ENCODE measurements at regions not wholly inside any gene's neighbourhood (a gene's known extent, or its start where the extent isn't known, plus 50 kb on each side); places are given as distances from the start of the nearest gene placed in this dataset.

DNA sequence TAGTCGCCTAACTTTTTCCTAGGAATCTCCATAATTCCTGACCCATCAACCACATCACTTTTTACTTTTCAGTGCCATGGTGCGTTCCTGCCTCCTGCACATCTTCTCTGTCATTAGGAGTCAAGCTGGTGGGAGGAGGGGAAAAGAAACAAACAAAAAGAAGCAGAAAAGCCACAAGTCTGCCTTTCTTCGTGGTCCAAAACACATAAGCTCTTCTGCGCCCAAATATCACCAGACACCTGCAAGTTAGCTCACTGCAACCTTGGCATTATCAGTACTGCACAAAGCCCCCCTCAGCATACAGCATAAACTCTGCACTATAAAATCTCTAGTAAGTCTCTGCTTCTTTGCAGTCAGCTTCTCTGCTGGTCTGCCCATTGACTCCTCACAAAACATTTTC lies 295.3 kb downstream of the HS3ST3B1 start:
- Histone ChIP-seq H2AK5ac (ENCODE audit: low read length) (no peak overlapping the region), H4K5ac (ENCODE audit: low read length) (no peak overlapping the region), H2BK120ac (ENCODE audit: low read depth, low read length) (no peak overlapping the region), H3K27ac (ENCODE audit: low read depth, low read length) (no peak overlapping the region), H3K4me2 (ENCODE audit: low read length) (no peak overlapping the region), H4K8ac (ENCODE audit: low read depth, low read length) (no peak overlapping the region), H3K36me3 (ENCODE audit: control insufficient read depth, insufficient read depth, low read length) (no peaks in the 10 kb centered on the region), H3K79me1 (ENCODE audit: low read length) (no peaks in the 10 kb centered on the region), H3K4me3 (ENCODE audit: low read length) (no peak overlapping the region), H3K18ac (ENCODE audit: low read length) (no peak overlapping the region), H3K56ac (ENCODE audit: low read length) (no peak overlapping the region), H3K4ac (ENCODE audit: low read depth, low read length) (no peak overlapping the region), H2BK15ac (replicated peaks; ENCODE audit: low read depth) (no peak overlapping the region), H3K79me2 (ENCODE audit: control insufficient read depth, insufficient read depth, low read length) (no peaks in the 10 kb centered on the region), H3K9ac (ENCODE audit: low read length) (no peak overlapping the region), H3K27me3 (ENCODE audit: insufficient read depth, low read length, poor library complexity) (no peaks in the 10 kb centered on the region), H2BK5ac (ENCODE audit: low read length) (no peak overlapping the region), H3K4me1 (ENCODE audit: control insufficient read depth, low read depth, low read length) (peaks cover 4% of the 10 kb centered on the region), H3K23ac (ENCODE audit: low read length) (no peak overlapping the region)
- WGBS (ENCODE audit: extremely low coverage, insufficient coverage, low lambda C conversion rate) = no CpG with 5 or more reads among the region's 4 CpGs
- no peak for DNase-seq

DNA sequence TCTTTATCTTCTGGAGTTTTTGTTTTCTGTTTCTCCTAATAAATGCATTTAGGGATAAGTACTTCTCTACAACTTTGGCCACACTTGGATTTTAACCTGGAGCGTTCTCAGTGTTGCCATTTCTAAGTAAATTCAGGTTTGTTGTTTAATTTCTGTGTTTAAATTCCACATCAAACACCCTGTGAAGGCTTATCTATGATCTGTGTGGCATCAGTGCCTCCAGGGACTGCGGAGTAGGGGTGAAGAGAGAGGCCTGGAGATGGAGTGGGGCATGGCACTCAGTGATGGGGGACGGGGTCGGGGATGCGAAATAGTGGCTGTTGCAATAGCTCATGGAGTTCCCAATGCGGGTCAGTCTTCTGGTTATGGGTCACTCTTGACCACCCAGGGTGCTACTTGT lies 294.8 kb downstream of the HS3ST3B1 start:
- no CpG with 5 or more reads among the region's 6 CpGs for WGBS (ENCODE audit: extremely low coverage, insufficient coverage, low lambda C conversion rate)
- Histone ChIP-seq H3K4me1 (ENCODE audit: control insufficient read depth, low read depth, low read length) (peaks cover 4% of the 10 kb centered on the region), H3K9ac (ENCODE audit: low read length) (no peak overlapping the region), H4K5ac (ENCODE audit: low read length) (no peak overlapping the region), H2BK120ac (ENCODE audit: low read depth, low read length) (no peak overlapping the region), H3K56ac (ENCODE audit: low read length) (no peak overlapping the region), H3K4me2 (ENCODE audit: low read length) (no peak overlapping the region), H3K4me3 (ENCODE audit: low read length) (no peak overlapping the region), H3K79me1 (ENCODE audit: low read length) (no peaks in the 10 kb centered on the region), H2BK5ac (ENCODE audit: low read length) (no peak overlapping the region), H3K4ac (ENCODE audit: low read depth, low read length) (no peak overlapping the region), H4K8ac (ENCODE audit: low read depth, low read length) (no peak overlapping the region), H3K27ac (ENCODE audit: low read depth, low read length) (no peak overlapping the region), H3K79me2 (ENCODE audit: control insufficient read depth, insufficient read depth, low read length) (no peaks in the 10 kb centered on the region), H2AK5ac (ENCODE audit: low read length) (no peak overlapping the region), H3K23ac (ENCODE audit: low read length) (no peak overlapping the region), H3K27me3 (ENCODE audit: insufficient read depth, low read length, poor library complexity) (no peaks in the 10 kb centered on the region), H2BK15ac (replicated peaks; ENCODE audit: low read depth) (no peak overlapping the region), H3K36me3 (ENCODE audit: control insufficient read depth, insufficient read depth, low read length) (no peaks in the 10 kb centered on the region), H3K18ac (ENCODE audit: low read length) (no peak overlapping the region)
- no peak for DNase-seq

DNA sequence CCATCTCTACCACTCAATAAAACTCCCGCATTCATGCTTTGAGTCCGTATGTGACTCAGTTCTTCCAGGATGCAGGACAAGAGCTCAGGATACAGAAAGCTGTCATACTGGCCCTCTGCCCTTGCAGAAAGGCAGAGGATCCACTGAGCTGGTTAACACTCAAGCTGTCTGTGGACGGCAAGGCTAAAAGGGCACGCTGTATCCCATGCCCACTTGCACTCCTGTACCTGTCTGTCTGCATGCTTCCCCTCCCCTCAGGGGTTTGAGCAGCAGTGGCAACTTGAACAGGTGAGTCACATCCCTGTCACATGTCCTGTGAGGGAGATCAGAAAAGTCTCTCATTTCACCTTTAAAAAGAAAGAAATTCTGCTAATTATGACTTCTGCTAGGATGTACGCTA lies 293.8 kb downstream of the HS3ST3B1 start:
- WGBS (ENCODE audit: extremely low coverage, insufficient coverage, low lambda C conversion rate) = no CpG with 5 or more reads among the region's 5 CpGs
- H3K18ac ChIP-seq (ENCODE audit: low read length) = no peak overlapping the region

DNA sequence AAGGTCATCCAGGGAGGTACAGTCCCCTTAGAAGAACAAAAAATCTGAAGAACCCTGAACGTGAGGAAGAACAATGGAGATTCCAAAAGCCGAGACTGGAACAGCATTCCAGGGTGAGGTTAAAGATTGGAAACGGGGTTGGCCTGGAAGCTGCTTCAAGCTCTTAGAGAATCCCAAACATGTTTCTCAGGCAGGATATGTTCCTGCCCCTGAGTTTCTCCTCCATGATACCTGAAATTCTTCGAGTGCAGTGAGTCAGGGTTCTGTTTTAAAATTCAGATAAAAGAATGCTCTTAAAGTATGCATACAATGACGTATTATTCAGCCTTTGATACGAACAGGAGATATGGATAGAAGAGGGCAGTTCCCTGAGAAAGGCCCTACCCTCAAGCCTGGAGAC lies 293.1 kb downstream of the HS3ST3B1 start:
- no peak overlapping the region for H2BK5ac ChIP-seq (ENCODE audit: low read length)
- peak; percentile 75 for DNase-seq
- no peak overlapping the region for H3K18ac ChIP-seq (ENCODE audit: low read length)
- no peak overlapping the region for H3K4ac ChIP-seq (ENCODE audit: low read depth, low read length)
- H3K27ac ChIP-seq (ENCODE audit: low read depth, low read length) = no peak overlapping the region
- H3K9ac ChIP-seq (ENCODE audit: low read length) = no peak overlapping the region
- no peak overlapping the region for H3K4me2 ChIP-seq (ENCODE audit: low read length)
- H3K79me2 ChIP-seq (ENCODE audit: control insufficient read depth, insufficient read depth, low read length) = no peaks in the 10 kb centered on the region
- no peak overlapping the region for H3K23ac ChIP-seq (ENCODE audit: low read length)
- no peaks in the 10 kb centered on the region for H3K27me3 ChIP-seq (ENCODE audit: insufficient read depth, low read length, poor library complexity)
- H3K36me3 ChIP-seq (ENCODE audit: control insufficient read depth, insufficient read depth, low read length) = no peaks in the 10 kb centered on the region
- peaks cover 4% of the 10 kb centered on the region for H3K4me1 ChIP-seq (ENCODE audit: control insufficient read depth, low read depth, low read length)
- H3K56ac ChIP-seq (ENCODE audit: low read length) = no peak overlapping the region
- H3K79me1 ChIP-seq (ENCODE audit: low read length) = no peaks in the 10 kb centered on the region
- H2BK120ac ChIP-seq (ENCODE audit: low read depth, low read length) = no peak overlapping the region
- no peak overlapping the region for H4K8ac ChIP-seq (ENCODE audit: low read depth, low read length)
- H4K5ac ChIP-seq (ENCODE audit: low read length) = no peak overlapping the region
- WGBS (ENCODE audit: extremely low coverage, insufficient coverage, low lambda C conversion rate) = no CpG with 5 or more reads among the region's 6 CpGs
- no peak overlapping the region for H2AK5ac ChIP-seq (ENCODE audit: low read length)
- H3K4me3 ChIP-seq (ENCODE audit: low read length) = no peak overlapping the region
- no peak overlapping the region for H2BK15ac ChIP-seq (replicated peaks; ENCODE audit: low read depth)

More for the DNA sequence above, 293.8 kb downstream of the HS3ST3B1 start:
- Histone ChIP-seq H3K79me1 (ENCODE audit: low read length) (no peaks in the 10 kb centered on the region), H3K27me3 (ENCODE audit: insufficient read depth, low read length, poor library complexity) (no peaks in the 10 kb centered on the region), H3K4me1 (ENCODE audit: control insufficient read depth, low read depth, low read length) (peaks cover 4% of the 10 kb centered on the region), H3K9ac (ENCODE audit: low read length) (no peak overlapping the region), H4K8ac (ENCODE audit: low read depth, low read length) (no peak overlapping the region), H2AK5ac (ENCODE audit: low read length) (no peak overlapping the region), H3K4me2 (ENCODE audit: low read length) (no peak overlapping the region), H3K27ac (ENCODE audit: low read depth, low read length) (no peak overlapping the region), H3K79me2 (ENCODE audit: control insufficient read depth, insufficient read depth, low read length) (no peaks in the 10 kb centered on the region), H3K4me3 (ENCODE audit: low read length) (no peak overlapping the region), H2BK5ac (ENCODE audit: low read length) (no peak overlapping the region), H3K36me3 (ENCODE audit: control insufficient read depth, insufficient read depth, low read length) (no peaks in the 10 kb centered on the region), H2BK120ac (ENCODE audit: low read depth, low read length) (no peak overlapping the region), H4K5ac (ENCODE audit: low read length) (no peak overlapping the region), H2BK15ac (replicated peaks; ENCODE audit: low read depth) (no peak overlapping the region), H3K23ac (ENCODE audit: low read length) (no peak overlapping the region), H3K56ac (ENCODE audit: low read length) (no peak overlapping the region), H3K4ac (ENCODE audit: low read depth, low read length) (no peak overlapping the region)
- DNase-seq = peak; percentile 8

DNA sequence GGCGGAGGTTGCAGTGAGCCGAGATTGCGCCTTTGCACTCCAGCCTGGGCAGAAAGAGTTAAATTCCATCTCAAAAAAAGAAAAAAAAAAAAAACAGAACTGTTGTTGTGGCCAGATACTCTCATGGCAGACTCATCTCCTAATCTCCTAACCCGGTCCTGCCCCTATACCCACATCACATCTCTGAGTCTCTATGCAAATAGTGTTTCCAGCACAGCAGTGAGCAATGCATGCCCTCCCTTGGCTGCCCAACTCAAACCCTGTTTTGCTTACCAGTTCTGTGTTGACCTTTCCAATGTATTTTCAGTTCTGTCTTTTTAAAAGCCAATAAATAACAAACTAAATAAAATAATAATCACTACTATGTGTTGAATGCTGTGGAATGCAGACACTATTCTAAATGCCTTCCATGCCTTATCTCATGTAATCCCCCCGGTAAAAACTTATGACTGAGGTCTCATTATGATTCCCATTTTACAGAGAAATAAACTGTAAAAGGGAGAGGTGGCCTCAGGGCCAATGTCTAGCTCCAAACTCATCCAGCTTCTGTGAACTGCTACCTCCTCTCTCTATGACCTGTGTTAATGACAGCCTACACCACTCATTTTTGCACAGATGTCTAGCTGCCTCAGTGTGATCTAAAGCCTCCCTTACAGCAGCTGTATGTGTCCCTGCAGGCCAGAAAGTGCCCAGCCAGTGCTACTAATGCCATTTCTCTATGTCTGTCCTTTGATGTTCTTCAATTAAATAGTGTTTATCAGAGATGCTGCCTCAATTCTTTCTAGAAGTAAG lies 289.8 kb downstream of the HS3ST3B1 start:
- Histone ChIP-seq H3K36me3 (ENCODE audit: control insufficient read depth, insufficient read depth, low read length) (no peaks in the 10 kb centered on the region), H2AK5ac (ENCODE audit: low read length) (no peak overlapping the region), H3K79me2 (ENCODE audit: control insufficient read depth, insufficient read depth, low read length) (no peaks in the 10 kb centered on the region), H3K27ac (ENCODE audit: low read depth, low read length) (no peak overlapping the region), H3K27me3 (ENCODE audit: insufficient read depth, low read length, poor library complexity) (no peaks in the 10 kb centered on the region), H3K23ac (ENCODE audit: low read length) (no peak overlapping the region), H2BK120ac (ENCODE audit: low read depth, low read length) (no peak overlapping the region), H3K9ac (ENCODE audit: low read length) (no peak overlapping the region), H3K4me3 (ENCODE audit: low read length) (no peak overlapping the region), H4K5ac (ENCODE audit: low read length) (no peak overlapping the region), H3K4me1 (ENCODE audit: control insufficient read depth, low read depth, low read length) (peaks cover 4% of the 10 kb centered on the region), H3K79me1 (ENCODE audit: low read length) (no peaks in the 10 kb centered on the region), H3K4me2 (ENCODE audit: low read length) (no peak overlapping the region), H4K8ac (ENCODE audit: low read depth, low read length) (no peak overlapping the region), H2BK5ac (ENCODE audit: low read length) (no peak overlapping the region), H3K18ac (ENCODE audit: low read length) (no peak overlapping the region), H3K4ac (ENCODE audit: low read depth, low read length) (no peak overlapping the region), H2BK15ac (replicated peaks; ENCODE audit: low read depth) (no peak overlapping the region), H3K56ac (ENCODE audit: low read length) (no peak overlapping the region)
- WGBS (ENCODE audit: extremely low coverage, insufficient coverage, low lambda C conversion rate) = no CpG with 5 or more reads among the region's 5 CpGs
- DNase-seq = no peak

DNA sequence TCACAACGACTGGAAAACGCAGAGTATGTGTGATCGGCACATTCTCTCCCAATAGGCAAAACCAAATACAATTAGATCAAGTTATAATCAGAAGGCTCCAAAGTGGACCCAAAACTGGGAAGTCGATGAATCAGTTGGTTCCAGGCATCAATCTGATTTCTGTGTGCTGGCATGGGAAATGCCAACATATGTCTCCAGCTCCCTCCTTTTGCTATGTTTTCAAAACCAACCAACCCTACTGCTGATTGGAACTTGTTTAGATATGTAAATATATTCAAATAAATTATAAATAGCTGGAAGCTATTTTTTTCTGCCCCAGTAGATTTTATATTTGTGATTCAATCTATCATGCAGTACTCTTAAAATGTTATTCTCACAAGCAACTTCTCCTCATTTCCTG lies 284.2 kb downstream of the HS3ST3B1 start:
- no peak overlapping the region for H3K23ac ChIP-seq (ENCODE audit: low read length)
- H3K27ac ChIP-seq (ENCODE audit: low read depth, low read length) = no peak overlapping the region
- no peak overlapping the region for H3K4me2 ChIP-seq (ENCODE audit: low read length)
- no CpG with 5 or more reads among the region's 4 CpGs for WGBS (ENCODE audit: extremely low coverage, insufficient coverage, low lambda C conversion rate)
- H3K4me1 ChIP-seq (ENCODE audit: control insufficient read depth, low read depth, low read length) = no peaks in the 10 kb centered on the region
- H3K4ac ChIP-seq (ENCODE audit: low read depth, low read length) = no peak overlapping the region
- H3K79me1 ChIP-seq (ENCODE audit: low read length) = no peaks in the 10 kb centered on the region
- H2BK15ac ChIP-seq (replicated peaks; ENCODE audit: low read depth) = no peak overlapping the region
- no peaks in the 10 kb centered on the region for H3K79me2 ChIP-seq (ENCODE audit: control insufficient read depth, insufficient read depth, low read length)
- no peak overlapping the region for H3K9ac ChIP-seq (ENCODE audit: low read length)
- H4K5ac ChIP-seq (ENCODE audit: low read length) = no peak overlapping the region
- DNase-seq = no peak
- H3K36me3 ChIP-seq (ENCODE audit: control insufficient read depth, insufficient read depth, low read length) = no peaks in the 10 kb centered on the region
- H2BK5ac ChIP-seq (ENCODE audit: low read length) = no peak overlapping the region
- no peak overlapping the region for H4K8ac ChIP-seq (ENCODE audit: low read depth, low read length)
- no peak overlapping the region for H2AK5ac ChIP-seq (ENCODE audit: low read length)
- H3K18ac ChIP-seq (ENCODE audit: low read length) = no peak overlapping the region
- H3K27me3 ChIP-seq (ENCODE audit: insufficient read depth, low read length, poor library complexity) = no peaks in the 10 kb centered on the region
- H3K4me3 ChIP-seq (ENCODE audit: low read length) = no peak overlapping the region
- H2BK120ac ChIP-seq (ENCODE audit: low read depth, low read length) = no peak overlapping the region
- H3K56ac ChIP-seq (ENCODE audit: low read length) = no peak overlapping the region

All from mesendoderm (in vitro differentiated cells).